IPS DF 6.9 (cell line): ENCODE measurements at regions not wholly inside any gene's neighbourhood (a gene's known extent, or its start where the extent isn't known, plus 50 kb on each side); places are given as distances from the start of the nearest gene placed in this dataset.

Experiments used
- DNase-seq: peaks from one replicate; pipeline ENCODE4 v3.0.0-alpha.2; 2013; ENCODE audit warnings: low read depth, low spot score
- H3K27ac ChIP-seq: one replicate; pipeline ENCODE4 v1.5.1; 2013; ENCODE audit warnings: low read length, control low read depth
- H3K27me3 ChIP-seq: 2 replicates; pipeline ENCODE4 v1.6.1; 2013; ENCODE audit warnings: mild to moderate bottlenecking, low read length; ENCODE audit not compliant: control insufficient read depth, insufficient read depth
- H3K36me3 ChIP-seq: 2 replicates; pipeline ENCODE4 v1.6.1; 2013; ENCODE audit warnings: low read length; ENCODE audit not compliant: control insufficient read depth, insufficient read depth
- H3K4me1 ChIP-seq: 2 replicates; pipeline ENCODE4 v1.6.1; 2013; ENCODE audit warnings: low read length; ENCODE audit not compliant: control insufficient read depth, insufficient read depth
- H3K4me3 ChIP-seq: 2 replicates; pipeline ENCODE4 v1.5.1; 2013; ENCODE audit warnings: mild to moderate bottlenecking, low read length
- H3K9me3 ChIP-seq: 2 replicates; pipeline ENCODE4 v1.6.1; 2013; ENCODE audit warnings: low read length, inconsistent platforms; ENCODE audit not compliant: control insufficient read depth, insufficient read depth
- WGBS: extraction: QIAGEN DNeasy Blood & Tissue Kit; methylation state at CpG from one replicate; pipeline ENCODE4 v1.1.7; 2013; ENCODE audit warnings: mixed read lengths, missing lambda C conversion rate; ENCODE audit not compliant: insufficient read length, insufficient coverage; 5-methylcytosine and 5-hydroxymethylcytosine counted together

GRCh38 chr21:36532769-36533467 lies 53.0 kb upstream of the CLDN14 start:
- Histone ChIP-seq H3K27ac (no peak overlapping the region), H3K4me3 (no peak overlapping the region), H3K36me3 (no peaks in the 10 kb centered on the region), H3K4me1 (no peaks in the 10 kb centered on the region), H3K27me3 (no peaks in the 10 kb centered on the region), H3K9me3 (no peaks in the 10 kb centered on the region)
- no CpG with 5 or more reads among the region's 15 CpGs for WGBS
- no peak for DNase-seq

GRCh38 chr21:36533468-36533848 lies 53.5 kb upstream of the CLDN14 start:
- no CpG with 5 or more reads among the region's 6 CpGs for WGBS
- no peaks in the 10 kb centered on the region for H3K4me1 ChIP-seq
- H3K36me3 ChIP-seq = no peaks in the 10 kb centered on the region

DNA sequence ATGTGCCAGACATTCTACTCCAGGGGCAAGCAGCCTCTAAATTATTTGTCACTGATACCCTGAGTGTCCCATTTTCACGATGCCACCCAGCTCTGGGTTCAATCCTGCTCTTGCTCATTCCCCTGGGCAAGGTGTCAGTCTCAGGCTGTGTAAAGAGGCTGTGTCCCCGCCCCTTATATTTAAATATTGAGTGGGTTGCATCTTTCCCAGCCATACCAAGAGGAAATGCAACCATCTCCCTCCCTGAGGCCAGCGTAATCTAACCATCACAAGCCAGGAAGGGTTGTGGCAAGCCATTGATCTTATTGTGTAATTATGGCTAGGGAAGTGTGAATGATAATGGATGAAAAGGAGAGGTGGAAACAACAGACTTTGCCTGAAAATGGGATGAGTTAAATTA lies 54.7 kb upstream of the CLDN14 start:
- H3K4me3 ChIP-seq = no peak overlapping the region
- H3K36me3 ChIP-seq = no peaks in the 10 kb centered on the region
- H3K9me3 ChIP-seq = no peaks in the 10 kb centered on the region
- H3K4me1 ChIP-seq = no peaks in the 10 kb centered on the region
- no peak overlapping the region for H3K27ac ChIP-seq
- no peaks in the 10 kb centered on the region for H3K27me3 ChIP-seq
- DNase-seq = no peak
- whole genome bisulfite sequencing = no CpG with 5 or more reads among the region's 3 CpGs

More at GRCh38 chr21:36533468-36533848, 53.5 kb upstream of the CLDN14 start:
- Histone ChIP-seq H3K27ac (no peak overlapping the region), H3K4me3 (no peak overlapping the region), H3K27me3 (no peaks in the 10 kb centered on the region), H3K9me3 (no peaks in the 10 kb centered on the region)
- no peak for DNase-seq

DNA sequence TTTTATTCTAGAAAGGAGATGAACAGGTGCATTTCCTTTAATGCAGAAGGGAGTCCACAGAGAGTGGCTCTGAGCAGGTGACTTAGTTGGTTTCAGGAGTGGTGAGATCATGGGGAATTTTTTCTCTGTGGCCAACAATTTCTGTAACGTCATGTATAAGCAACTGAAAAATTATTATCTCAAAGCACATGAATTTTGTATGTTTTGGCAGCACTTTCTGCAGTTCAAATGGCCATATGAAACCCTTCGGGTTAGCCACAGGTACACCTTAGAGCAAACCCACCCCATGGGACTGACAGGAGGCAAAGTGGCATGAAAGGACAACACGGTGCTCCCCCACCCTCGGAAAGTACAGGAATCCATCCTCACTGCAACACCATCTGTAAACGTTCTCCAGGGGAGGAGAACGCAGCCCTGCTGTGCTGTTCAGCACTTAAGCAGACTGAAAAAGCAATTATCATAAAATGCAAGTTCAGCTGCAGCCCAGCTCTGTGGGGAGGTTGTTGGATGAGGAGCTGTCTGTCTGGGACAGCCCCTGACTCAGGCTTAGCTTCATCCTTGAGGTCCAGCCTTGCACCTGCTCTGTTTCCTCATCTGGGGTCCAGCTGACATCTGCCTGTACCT lies 55.8 kb upstream of the CLDN14 start:
- no peaks in the 10 kb centered on the region for H3K4me1 ChIP-seq
- WGBS = no CpG with 5 or more reads among the region's 6 CpGs
- H3K4me3 ChIP-seq = no peak overlapping the region
- H3K36me3 ChIP-seq = no peaks in the 10 kb centered on the region
- no peak for DNase-seq
- no peaks in the 10 kb centered on the region for H3K27me3 ChIP-seq
- H3K27ac ChIP-seq = no peak overlapping the region
- no peaks in the 10 kb centered on the region for H3K9me3 ChIP-seq

DNA sequence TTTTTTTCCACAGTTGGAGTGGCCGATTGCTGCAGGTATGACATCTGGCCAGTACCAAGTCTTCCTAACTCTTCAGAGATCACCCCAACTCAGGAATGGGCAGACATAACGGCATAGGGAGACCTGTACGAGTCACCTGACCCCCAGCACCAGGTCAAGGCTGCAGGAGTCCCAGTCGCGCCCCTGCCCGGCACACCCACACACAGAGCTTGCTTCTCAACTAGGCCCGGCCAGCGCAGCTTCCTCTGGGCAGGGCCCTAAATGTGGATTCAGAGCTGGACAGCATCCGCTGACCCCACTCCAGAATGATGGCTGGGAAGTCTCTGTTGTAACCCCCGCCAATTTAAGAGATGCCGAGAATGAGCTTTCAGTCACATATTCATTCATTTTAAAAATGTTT lies 58.8 kb upstream of the CLDN14 start:
- no peak overlapping the region for H3K27ac ChIP-seq
- no peaks in the 10 kb centered on the region for H3K27me3 ChIP-seq
- DNase-seq = no peak
- no peaks in the 10 kb centered on the region for H3K9me3 ChIP-seq
- no peaks in the 10 kb centered on the region for H3K36me3 ChIP-seq
- H3K4me3 ChIP-seq = no peak overlapping the region
- H3K4me1 ChIP-seq = no peaks in the 10 kb centered on the region; the same call in 1 of the 2 replicates
- WGBS = no CpG with 5 or more reads among the region's 11 CpGs

- 100% methylated on average over 5 of the region's 6 CpGs for WGBS
- Histone ChIP-seq H3K4me3 (no peak overlapping the region), H3K9me3 (no peaks in the 10 kb centered on the region), H3K36me3 (no peaks in the 10 kb centered on the region), H3K27ac (no peak overlapping the region), H3K4me1 (no peaks in the 10 kb centered on the region; the same call in 1 of the 2 replicates), H3K27me3 (no peaks in the 10 kb centered on the region)
- no peak for DNase-seq
These were observed 59.7 kb upstream of the CLDN14 start for GRCh38 chr21:36539434-36540150.

GRCh38 chr21:36540700-36541099 lies 60.8 kb upstream of the CLDN14 start:
- Histone ChIP-seq H3K27ac (no peak overlapping the region), H3K27me3 (no peaks in the 10 kb centered on the region), H3K4me3 (no peak overlapping the region), H3K36me3 (no peaks in the 10 kb centered on the region), H3K9me3 (no peaks in the 10 kb centered on the region), H3K4me1 (no peaks in the 10 kb centered on the region; the same call in 1 of the 2 replicates)
- no peak for DNase-seq

- Histone ChIP-seq H3K27me3 (no peaks in the 10 kb centered on the region), H3K36me3 (no peaks in the 10 kb centered on the region), H3K4me1 (no peaks in the 10 kb centered on the region; the same call in 1 of the 2 replicates), H3K9me3 (no peaks in the 10 kb centered on the region), H3K27ac (no peak overlapping the region), H3K4me3 (no peak overlapping the region)
- DNase-seq = no peak
- no CpG with 5 or more reads among the region's 6 CpGs for WGBS
These were observed 61.8 kb upstream of the CLDN14 start for GRCh38 chr21:36541721-36542139.

DNA sequence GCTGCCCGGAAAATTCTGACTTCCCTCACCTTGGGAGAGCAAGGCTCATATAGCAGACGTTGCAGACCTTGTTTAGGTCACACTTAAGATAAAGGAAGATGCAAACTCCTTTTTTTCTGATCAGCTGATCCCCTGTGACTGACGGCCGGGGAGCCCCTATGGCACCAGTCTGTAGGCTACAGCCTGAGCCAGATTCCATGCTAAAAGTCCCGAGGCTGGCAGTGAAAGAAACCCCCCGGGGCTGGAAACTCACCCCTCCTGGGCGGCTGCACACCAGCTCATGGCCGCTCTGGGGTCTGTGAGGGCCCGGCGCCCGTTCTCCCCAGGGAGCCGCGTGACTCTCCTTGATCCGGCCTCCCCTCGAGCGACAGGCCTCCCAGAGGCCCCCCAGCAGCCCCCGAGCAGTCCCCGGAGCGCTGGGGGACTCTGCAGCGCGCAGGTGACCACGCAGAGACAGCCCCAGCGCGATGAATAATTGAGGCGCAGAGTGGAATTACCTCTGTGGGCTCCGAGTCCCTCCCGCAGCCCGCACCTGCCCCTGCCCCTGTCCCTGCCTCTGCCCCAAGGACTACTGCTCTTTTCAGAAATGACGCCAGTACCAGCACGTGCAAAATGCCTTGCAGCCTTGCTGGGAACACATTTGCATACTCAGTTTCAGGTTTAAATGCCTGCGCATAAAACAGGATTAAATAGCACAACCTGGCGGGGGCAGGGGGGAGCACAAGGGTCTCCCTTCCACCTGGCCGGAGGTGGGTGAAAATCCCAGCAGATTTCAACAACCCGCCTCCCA lies 62.6 kb upstream of the CLDN14 start:
- WGBS = no CpG with 5 or more reads among the region's 34 CpGs
- Histone ChIP-seq H3K4me1 (no peaks in the 10 kb centered on the region; the same call in 1 of the 2 replicates), H3K27ac (no peak overlapping the region), H3K27me3 (no peaks in the 10 kb centered on the region), H3K4me3 (no peak overlapping the region), H3K36me3 (no peaks in the 10 kb centered on the region), H3K9me3 (no peaks in the 10 kb centered on the region)
- peak; percentile 25 for DNase-seq

GRCh38 chr21:36543924-36544323 lies 64.0 kb upstream of the CLDN14 start:
- Histone ChIP-seq H3K4me1 (no peaks in the 10 kb centered on the region; the same call in 1 of the 2 replicates), H3K9me3 (no peaks in the 10 kb centered on the region), H3K27me3 (no peaks in the 10 kb centered on the region), H3K36me3 (no peaks in the 10 kb centered on the region), H3K27ac (no peak overlapping the region), H3K4me3 (no peak overlapping the region)
- no CpG with 5 or more reads among the region's 4 CpGs for WGBS
- DNase-seq = no peak
